ENCODE measurements at regions not wholly inside any gene's neighbourhood (a gene's known extent, or its start where the extent isn't known, plus 50 kb on each side); places are given as distances from the start of the nearest gene placed in this dataset.

- no peak overlapping the region for H3K4me3 ChIP-seq
- H3K9me3 ChIP-seq (ENCODE audit: control insufficient read depth in 4 of 4, insufficient read depth in 3 of 4, low read length in 3 of 4), result no peaks in the 10 kb centered on the region
- WGBS, 2 donors, result 83 to 90% methylated on average over 4 of the region's 4 CpGs
- TF ChIP-seq CTCF (IDR thresholded peaks at IDR 0.05; ENCODE audit: control extremely low read depth, extremely low read depth), result no peak
- no peak overlapping the region for H3K9ac ChIP-seq (ENCODE audit: insufficient read depth in 1 of 2, low read length in 2 of 2)
- ATAC-seq (ENCODE audit: insufficient read depth, low FRiP score) (no peak), DNase-seq (no peak)
- H3K36me3 ChIP-seq (ENCODE audit: control insufficient read depth in 4 of 4, insufficient read depth in 4 of 4, low read length in 4 of 4), result no peaks in the 10 kb centered on the region
- H3K27me3 ChIP-seq (ENCODE audit: control insufficient read depth in 3 of 3, insufficient read depth in 3 of 3, low read length in 2 of 3), result no peaks in the 10 kb centered on the region
- H3K27ac ChIP-seq (ENCODE audit: low read depth in 1 of 2, low read length in 1 of 2), result no peak overlapping the region
- H3K4me1 ChIP-seq (ENCODE audit: control insufficient read depth in 5 of 5, insufficient read depth in 5 of 5, low read length in 5 of 5), result no peaks in the 10 kb centered on the region
Observed at GRCh38 chr5:40277161-40277906, 402.4 kb upstream of the PTGER4 start.

DNA sequence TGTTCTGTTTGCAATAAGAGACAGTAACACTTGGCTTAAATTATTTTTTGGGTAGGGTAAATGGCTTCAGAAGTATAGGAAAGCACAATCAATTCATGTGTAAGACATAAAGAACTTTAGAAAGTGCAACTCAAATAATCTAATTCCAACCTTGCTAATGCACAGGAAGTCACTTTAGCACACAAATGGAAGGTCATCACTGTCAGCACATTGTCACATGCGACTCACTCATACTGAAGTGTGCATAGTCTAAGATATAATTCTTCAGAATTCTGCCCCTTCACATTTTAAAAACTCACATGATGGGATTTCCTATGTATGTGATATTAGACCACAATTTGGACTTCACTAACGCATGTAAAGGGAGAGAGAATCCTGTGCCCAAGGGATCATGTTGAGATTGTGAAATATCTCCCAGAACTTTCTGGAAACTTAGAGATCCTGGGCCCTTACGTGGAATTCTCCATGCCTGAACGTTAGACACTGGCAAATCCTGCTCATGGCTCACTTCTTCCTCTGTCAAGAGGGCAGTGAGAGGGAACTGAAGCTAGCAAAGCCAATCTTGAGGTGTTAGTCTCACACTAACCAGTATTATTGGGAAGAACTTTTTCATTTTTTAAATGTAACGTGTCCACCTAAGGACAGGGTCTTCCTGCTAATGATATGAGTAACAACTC, 403.2 kb upstream of the PTGER4 start:
- ATAC-seq (ENCODE audit: insufficient read depth, low FRiP score) (no peak), DNase-seq (no peak)
- no peaks in the 10 kb centered on the region for H3K36me3 ChIP-seq (ENCODE audit: control insufficient read depth in 4 of 4, insufficient read depth in 4 of 4, low read length in 4 of 4)
- no peaks in the 10 kb centered on the region for H3K4me1 ChIP-seq (ENCODE audit: control insufficient read depth in 5 of 5, insufficient read depth in 5 of 5, low read length in 5 of 5)
- TF ChIP-seq CTCF (IDR thresholded peaks at IDR 0.05; ENCODE audit: control extremely low read depth, extremely low read depth), result no peak
- H3K27me3 ChIP-seq (ENCODE audit: control insufficient read depth in 3 of 3, insufficient read depth in 3 of 3, low read length in 2 of 3), result no peaks in the 10 kb centered on the region
- H3K9ac ChIP-seq (ENCODE audit: insufficient read depth in 1 of 2, low read length in 2 of 2), result no peak overlapping the region
- H3K4me3 ChIP-seq, result no peak overlapping the region
- 88 to 92% methylated on average over 5 of the region's 5 CpGs for WGBS, 2 donors
- H3K27ac ChIP-seq (ENCODE audit: low read depth in 1 of 2, low read length in 1 of 2), result no peak overlapping the region
- no peaks in the 10 kb centered on the region for H3K9me3 ChIP-seq (ENCODE audit: control insufficient read depth in 4 of 4, insufficient read depth in 3 of 4, low read length in 3 of 4)

- ATAC-seq (ENCODE audit: insufficient read depth, low FRiP score), result no peak
- Histone ChIP-seq H3K9me3 (ENCODE audit: control insufficient read depth in 4 of 4, insufficient read depth in 3 of 4, low read length in 3 of 4) (no peaks in the 10 kb centered on the region), H3K4me1 (ENCODE audit: control insufficient read depth in 5 of 5, insufficient read depth in 5 of 5, low read length in 5 of 5) (peaks cover 0 to 14% (median 0%) of the 10 kb centered on the region in 5 donors), H3K9ac (ENCODE audit: insufficient read depth in 1 of 2, low read length in 2 of 2) (no peak overlapping the region), H3K27ac (ENCODE audit: low read depth in 1 of 2, low read length in 1 of 2) (no peak overlapping the region), H3K36me3 (ENCODE audit: control insufficient read depth in 4 of 4, insufficient read depth in 4 of 4, low read length in 4 of 4) (no peaks in the 10 kb centered on the region), H3K4me3 (no peak overlapping the region), H3K27me3 (ENCODE audit: control insufficient read depth in 3 of 3, insufficient read depth in 3 of 3, low read length in 2 of 3) (no peaks in the 10 kb centered on the region)
- DNase-seq, result no peak
- WGBS, 2 donors, result 64 to 77% methylated on average over 1 of the region's 1 CpG
- no peak for TF ChIP-seq CTCF (IDR thresholded peaks at IDR 0.05; ENCODE audit: control extremely low read depth, extremely low read depth)
Observed at GRCh38 chr5:40274568-40274967, 405.1 kb upstream of the PTGER4 start.
